PC-3 (cell line): ENCODE measurements at regions not wholly inside any gene's neighbourhood (a gene's known extent, or its start where the extent isn't known, plus 50 kb on each side); places are given as distances from the start of the nearest gene placed in this dataset.

Source experiments
- EZH2 ChIP-seq: fragments of 300-600 bp; sonication (generic); IDR thresholded peaks from one replicate; pipeline ENCODE4 v1.6.1; 2017; ENCODE audit warnings: antibody characterized with exemption, mild to moderate bottlenecking, low read length; ENCODE audit not compliant: unreplicated experiment
- TF ChIP-seq, protein P1 (sequence below): fragments of 300-600 bp; sonication (generic); conservative IDR thresholded peaks from 2 replicates; pipeline ENCODE4 v1.5.1; 2017; ENCODE audit warnings: antibody characterized with exemption, low read depth, mild to moderate bottlenecking, low read length

DNA sequence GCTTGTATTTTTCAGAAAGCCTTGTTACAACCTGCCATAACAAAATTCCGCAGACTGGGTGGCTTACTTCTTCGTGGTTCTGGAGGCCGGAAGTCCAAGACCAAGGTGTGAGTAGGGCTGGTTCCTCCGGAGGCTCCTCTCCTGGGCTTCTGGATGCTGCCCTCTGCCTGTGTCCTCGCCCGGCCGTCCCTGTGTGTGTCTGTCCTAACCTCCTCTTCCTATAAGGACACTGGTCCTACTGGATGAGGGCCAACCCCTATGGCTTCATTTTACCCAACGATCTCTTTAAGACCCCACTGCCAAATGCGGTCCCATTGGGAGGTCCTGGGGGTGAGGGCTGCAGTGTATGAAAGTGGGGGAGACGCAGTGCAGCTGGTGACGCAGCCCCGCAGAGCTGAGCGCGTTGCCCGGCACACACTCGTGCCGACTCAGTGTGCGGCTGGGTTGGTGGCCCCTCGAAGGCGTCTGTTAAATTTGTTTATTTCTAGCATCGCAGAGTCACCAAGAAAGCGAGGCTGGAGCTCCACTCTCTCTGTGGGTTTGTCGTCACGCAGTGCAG is 116.7 kb downstream of the SOX1 start:
- TF ChIP-seq, protein P1, sequence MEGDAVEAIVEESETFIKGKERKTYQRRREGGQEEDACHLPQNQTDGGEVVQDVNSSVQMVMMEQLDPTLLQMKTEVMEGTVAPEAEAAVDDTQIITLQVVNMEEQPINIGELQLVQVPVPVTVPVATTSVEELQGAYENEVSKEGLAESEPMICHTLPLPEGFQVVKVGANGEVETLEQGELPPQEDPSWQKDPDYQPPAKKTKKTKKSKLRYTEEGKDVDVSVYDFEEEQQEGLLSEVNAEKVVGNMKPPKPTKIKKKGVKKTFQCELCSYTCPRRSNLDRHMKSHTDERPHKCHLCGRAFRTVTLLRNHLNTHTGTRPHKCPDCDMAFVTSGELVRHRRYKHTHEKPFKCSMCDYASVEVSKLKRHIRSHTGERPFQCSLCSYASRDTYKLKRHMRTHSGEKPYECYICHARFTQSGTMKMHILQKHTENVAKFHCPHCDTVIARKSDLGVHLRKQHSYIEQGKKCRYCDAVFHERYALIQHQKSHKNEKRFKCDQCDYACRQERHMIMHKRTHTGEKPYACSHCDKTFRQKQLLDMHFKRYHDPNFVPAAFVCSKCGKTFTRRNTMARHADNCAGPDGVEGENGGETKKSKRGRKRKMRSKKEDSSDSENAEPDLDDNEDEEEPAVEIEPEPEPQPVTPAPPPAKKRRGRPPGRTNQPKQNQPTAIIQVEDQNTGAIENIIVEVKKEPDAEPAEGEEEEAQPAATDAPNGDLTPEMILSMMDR: no peak
- TF ChIP-seq EZH2: no peak
